ENCODE measurements at regions not wholly inside any gene's neighbourhood (a gene's known extent, or its start where the extent isn't known, plus 50 kb on each side); places are given as distances from the start of the nearest gene placed in this dataset.

- Histone ChIP-seq H3K27me3 (ENCODE audit: control insufficient read depth, insufficient read depth, low read length) (no peaks in the 10 kb centered on the region), H3K27ac (ENCODE audit: low read length) (no peak overlapping the region), H3K9ac (ENCODE audit: low read length) (no peak overlapping the region)
These were observed 170.0 kb downstream of the CENPC start for GRCh38 chr4:67375291-67375690.

GRCh38 chr4:67371615-67372014 is 173.7 kb downstream of the CENPC start:
- Histone ChIP-seq H3K27ac (ENCODE audit: low read length) (no peak overlapping the region), H3K9me3 (ENCODE audit: control insufficient read depth, low read depth, low read length) (no peaks in the 10 kb centered on the region), H3K4me3 (ENCODE audit: low read length) (no peak overlapping the region), H3K27me3 (ENCODE audit: control insufficient read depth, insufficient read depth, low read length) (no peaks in the 10 kb centered on the region), H3K9ac (ENCODE audit: low read length) (no peak overlapping the region), H3K4me1 (ENCODE audit: control insufficient read depth, low read depth, low read length) (peaks cover 9% of the 10 kb centered on the region), H3K36me3 (ENCODE audit: control insufficient read depth, low read depth, low read length) (no peaks in the 10 kb centered on the region)

More at GRCh38 chr4:67375291-67375690, 170.0 kb downstream of the CENPC start:
- peaks cover 9% of the 10 kb centered on the region for H3K4me1 ChIP-seq (ENCODE audit: control insufficient read depth, low read depth, low read length)
- no peaks in the 10 kb centered on the region for H3K9me3 ChIP-seq (ENCODE audit: control insufficient read depth, low read depth, low read length)
- H3K36me3 ChIP-seq (ENCODE audit: control insufficient read depth, low read depth, low read length) = no peaks in the 10 kb centered on the region
- H3K4me3 ChIP-seq (ENCODE audit: low read length) = no peak overlapping the region

- H3K27ac ChIP-seq (ENCODE audit: low read length) = no peak overlapping the region
- no peak overlapping the region for H3K4me3 ChIP-seq (ENCODE audit: low read length)
- no peaks in the 10 kb centered on the region for H3K9me3 ChIP-seq (ENCODE audit: control insufficient read depth, low read depth, low read length)
- H3K27me3 ChIP-seq (ENCODE audit: control insufficient read depth, insufficient read depth, low read length) = no peaks in the 10 kb centered on the region
- H3K4me1 ChIP-seq (ENCODE audit: control insufficient read depth, low read depth, low read length) = peaks cover 9% of the 10 kb centered on the region
- H3K9ac ChIP-seq (ENCODE audit: low read length) = no peak overlapping the region
- H3K36me3 ChIP-seq (ENCODE audit: control insufficient read depth, low read depth, low read length) = no peaks in the 10 kb centered on the region
These were observed 178.9 kb downstream of the CENPC start for GRCh38 chr4:67366311-67366861.

GRCh38 chr4:67365661-67366245 is 179.6 kb downstream of the CENPC start:
- Histone ChIP-seq H3K27ac (ENCODE audit: low read length) (no peak overlapping the region), H3K9ac (ENCODE audit: low read length) (no peak overlapping the region), H3K4me1 (ENCODE audit: control insufficient read depth, low read depth, low read length) (peaks cover 3% of the 10 kb centered on the region), H3K4me3 (ENCODE audit: low read length) (no peak overlapping the region), H3K27me3 (ENCODE audit: control insufficient read depth, insufficient read depth, low read length) (no peaks in the 10 kb centered on the region), H3K9me3 (ENCODE audit: control insufficient read depth, low read depth, low read length) (no peaks in the 10 kb centered on the region), H3K36me3 (ENCODE audit: control insufficient read depth, low read depth, low read length) (no peaks in the 10 kb centered on the region)

GRCh38 chr4:67355806-67356205 is 189.5 kb downstream of the CENPC start:
- H3K9me3 ChIP-seq (ENCODE audit: control insufficient read depth, low read depth, low read length) = no peaks in the 10 kb centered on the region
- no peak overlapping the region for H3K4me3 ChIP-seq (ENCODE audit: low read length)
- no peaks in the 10 kb centered on the region for H3K36me3 ChIP-seq (ENCODE audit: control insufficient read depth, low read depth, low read length)
- H3K27ac ChIP-seq (ENCODE audit: low read length) = no peak overlapping the region
- H3K9ac ChIP-seq (ENCODE audit: low read length) = no peak overlapping the region
- no peaks in the 10 kb centered on the region for H3K4me1 ChIP-seq (ENCODE audit: control insufficient read depth, low read depth, low read length)
- no peaks in the 10 kb centered on the region for H3K27me3 ChIP-seq (ENCODE audit: control insufficient read depth, insufficient read depth, low read length)

- no peak overlapping the region for H3K9ac ChIP-seq (ENCODE audit: low read length)
- H3K9me3 ChIP-seq (ENCODE audit: control insufficient read depth, low read depth, low read length) = no peaks in the 10 kb centered on the region
- no peaks in the 10 kb centered on the region for H3K27me3 ChIP-seq (ENCODE audit: control insufficient read depth, insufficient read depth, low read length)
- no peak overlapping the region for H3K4me3 ChIP-seq (ENCODE audit: low read length)
- no peaks in the 10 kb centered on the region for H3K36me3 ChIP-seq (ENCODE audit: control insufficient read depth, low read depth, low read length)
- no peak overlapping the region for H3K27ac ChIP-seq (ENCODE audit: low read length)
- peaks cover 9% of the 10 kb centered on the region for H3K4me1 ChIP-seq (ENCODE audit: control insufficient read depth, low read depth, low read length)
These were observed 198.6 kb downstream of the CENPC start for GRCh38 chr4:67346654-67347053.

- Histone ChIP-seq H3K9me3 (ENCODE audit: control insufficient read depth, low read depth, low read length) (no peaks in the 10 kb centered on the region), H3K27ac (ENCODE audit: low read length) (no peak overlapping the region), H3K9ac (ENCODE audit: low read length) (no peak overlapping the region), H3K4me1 (ENCODE audit: control insufficient read depth, low read depth, low read length) (peaks cover 9% of the 10 kb centered on the region), H3K36me3 (ENCODE audit: control insufficient read depth, low read depth, low read length) (no peaks in the 10 kb centered on the region), H3K4me3 (ENCODE audit: low read length) (no peak overlapping the region), H3K27me3 (ENCODE audit: control insufficient read depth, insufficient read depth, low read length) (no peaks in the 10 kb centered on the region)
These were observed 200.5 kb downstream of the CENPC start for GRCh38 chr4:67344594-67345380.

- Histone ChIP-seq H3K36me3 (ENCODE audit: control insufficient read depth, low read depth, low read length) (no peaks in the 10 kb centered on the region), H3K27ac (ENCODE audit: low read length) (no peak overlapping the region), H3K9me3 (ENCODE audit: control insufficient read depth, low read depth, low read length) (no peaks in the 10 kb centered on the region), H3K27me3 (ENCODE audit: control insufficient read depth, insufficient read depth, low read length) (no peaks in the 10 kb centered on the region), H3K9ac (ENCODE audit: low read length) (no peak overlapping the region), H3K4me3 (ENCODE audit: low read length) (no peak overlapping the region), H3K4me1 (ENCODE audit: control insufficient read depth, low read depth, low read length) (peaks cover 9% of the 10 kb centered on the region)
These were observed 202.1 kb downstream of the CENPC start for GRCh38 chr4:67343199-67343598.

- no peak overlapping the region for H3K9ac ChIP-seq (ENCODE audit: low read length)
- no peaks in the 10 kb centered on the region for H3K27me3 ChIP-seq (ENCODE audit: control insufficient read depth, insufficient read depth, low read length)
- no peak overlapping the region for H3K4me3 ChIP-seq (ENCODE audit: low read length)
- no peaks in the 10 kb centered on the region for H3K36me3 ChIP-seq (ENCODE audit: control insufficient read depth, low read depth, low read length)
- H3K27ac ChIP-seq (ENCODE audit: low read length) = no peak overlapping the region
- H3K9me3 ChIP-seq (ENCODE audit: control insufficient read depth, low read depth, low read length) = no peaks in the 10 kb centered on the region
- peaks cover 9% of the 10 kb centered on the region for H3K4me1 ChIP-seq (ENCODE audit: control insufficient read depth, low read depth, low read length)
These were observed 203.0 kb downstream of the CENPC start for GRCh38 chr4:67342291-67342690.

- H3K9me3 ChIP-seq (ENCODE audit: control insufficient read depth, low read depth, low read length) = no peaks in the 10 kb centered on the region
- no peak overlapping the region for H3K27ac ChIP-seq (ENCODE audit: low read length)
- no peaks in the 10 kb centered on the region for H3K27me3 ChIP-seq (ENCODE audit: control insufficient read depth, insufficient read depth, low read length)
- no peak overlapping the region for H3K4me3 ChIP-seq (ENCODE audit: low read length)
- H3K36me3 ChIP-seq (ENCODE audit: control insufficient read depth, low read depth, low read length) = no peaks in the 10 kb centered on the region
- H3K9ac ChIP-seq (ENCODE audit: low read length) = no peak overlapping the region
- H3K4me1 ChIP-seq (ENCODE audit: control insufficient read depth, low read depth, low read length) = no peaks in the 10 kb centered on the region
These were observed 211.6 kb downstream of the CENPC start for GRCh38 chr4:67333664-67334063.

- Histone ChIP-seq H3K9me3 (ENCODE audit: control insufficient read depth, low read depth, low read length) (no peaks in the 10 kb centered on the region), H3K4me1 (ENCODE audit: control insufficient read depth, low read depth, low read length) (no peaks in the 10 kb centered on the region), H3K27me3 (ENCODE audit: control insufficient read depth, insufficient read depth, low read length) (no peaks in the 10 kb centered on the region), H3K36me3 (ENCODE audit: control insufficient read depth, low read depth, low read length) (no peaks in the 10 kb centered on the region), H3K27ac (ENCODE audit: low read length) (no peak overlapping the region), H3K9ac (ENCODE audit: low read length) (no peak overlapping the region), H3K4me3 (ENCODE audit: low read length) (no peak overlapping the region)
These were observed 212.7 kb downstream of the CENPC start for GRCh38 chr4:67332627-67333026.

GRCh38 chr4:67328393-67328792 is 216.9 kb downstream of the CENPC start:
- Histone ChIP-seq H3K27me3 (ENCODE audit: control insufficient read depth, insufficient read depth, low read length) (no peaks in the 10 kb centered on the region), H3K9ac (ENCODE audit: low read length) (no peak overlapping the region), H3K27ac (ENCODE audit: low read length) (no peak overlapping the region), H3K36me3 (ENCODE audit: control insufficient read depth, low read depth, low read length) (no peaks in the 10 kb centered on the region), H3K4me3 (ENCODE audit: low read length) (no peak overlapping the region), H3K9me3 (ENCODE audit: control insufficient read depth, low read depth, low read length) (no peaks in the 10 kb centered on the region), H3K4me1 (ENCODE audit: control insufficient read depth, low read depth, low read length) (peaks cover 10% of the 10 kb centered on the region)

Measured in iPS-18a (cell line).